Pons (tissue), 1 donor: ENCODE measurements at regions not wholly inside any gene's neighbourhood (a gene's known extent, or its start where the extent isn't known, plus 50 kb on each side); places are given as distances from the start of the nearest gene placed in this dataset.

Experiments
- DNase-seq: peaks from one replicate; pipeline ENCODE4 v3.0.0-alpha.2; 2016; ENCODE audit warnings: low spot score

- no peak for DNase-seq
These were observed 423.5 kb upstream of the FANCL start for GRCh38 chr2:58664523-58665151.

GRCh38 chr2:58660046-58660445, 418.9 kb upstream of the FANCL start:
- no peak for DNase-seq

GRCh38 chr2:58655152-58655551, 414.0 kb upstream of the FANCL start:
- no peak for DNase-seq

GRCh38 chr2:58651930-58652329, 410.8 kb upstream of the FANCL start:
- DNase-seq = no peak

GRCh38 chr2:58650781-58651180, 409.7 kb upstream of the FANCL start:
- no peak for DNase-seq

GRCh38 chr2:58649756-58650155, 408.6 kb upstream of the FANCL start:
- no peak for DNase-seq

GRCh38 chr2:58645017-58645416, 403.9 kb upstream of the FANCL start:
- DNase-seq = no peak

- no peak for DNase-seq
These were observed 403.3 kb upstream of the FANCL start for GRCh38 chr2:58644451-58644850.

GRCh38 chr2:58641001-58641400, 399.9 kb upstream of the FANCL start:
- no peak for DNase-seq

- no peak for DNase-seq
These were observed 398.9 kb upstream of the FANCL start for GRCh38 chr2:58640042-58640441.

GRCh38 chr2:58638256-58638805, 397.2 kb upstream of the FANCL start:
- no peak for DNase-seq

- no peak for DNase-seq
These were observed 395.7 kb upstream of the FANCL start for GRCh38 chr2:58636872-58637271.

GRCh38 chr2:58635801-58636375, 394.8 kb upstream of the FANCL start:
- DNase-seq = no peak

GRCh38 chr2:58634653-58635370, 393.7 kb upstream of the FANCL start:
- DNase-seq = no peak

- no peak for DNase-seq
These were observed 392.7 kb upstream of the FANCL start for GRCh38 chr2:58633613-58634365.

GRCh38 chr2:58631986-58632385, 390.9 kb upstream of the FANCL start:
- no peak for DNase-seq

- DNase-seq = no peak
These were observed 388.5 kb upstream of the FANCL start for GRCh38 chr2:58629545-58630119.

GRCh38 chr2:58620896-58621295, 379.8 kb upstream of the FANCL start:
- no peak for DNase-seq

- no peak for DNase-seq
These were observed 379.0 kb upstream of the FANCL start for GRCh38 chr2:58620093-58620492.

- no peak for DNase-seq
These were observed 375.8 kb upstream of the FANCL start for GRCh38 chr2:58616961-58617360.

GRCh38 chr2:58614219-58614618, 373.1 kb upstream of the FANCL start:
- DNase-seq = no peak

GRCh38 chr2:58612973-58613372, 371.8 kb upstream of the FANCL start:
- DNase-seq = no peak
